ENCODE measurements at regions not wholly inside any gene's neighbourhood (a gene's known extent, or its start where the extent isn't known, plus 50 kb on each side); places are given as distances from the start of the nearest gene placed in this dataset.

GRCh38 chr6:11391934-11392777 lies 145.4 kb upstream of the TMEM170B start:
- TF ChIP-seq CTCF (IDR thresholded peaks at IDR 0.05; ENCODE audit: insufficient read depth, low read length, poor library complexity, severe bottlenecking): no peak
- Histone ChIP-seq H3K4me3 (ENCODE audit: low read depth, low read length) (no peak overlapping the region), H3K36me3 (ENCODE audit: control insufficient read depth, insufficient read depth, low read length) (no peaks in the 10 kb centered on the region), H3K27me3 (ENCODE audit: control insufficient read depth, insufficient read depth, low read length) (no peaks in the 10 kb centered on the region)
- DNase-seq (ENCODE audit: low read depth): no peak

- H3K4me3 ChIP-seq (ENCODE audit: low read depth, low read length): no peak overlapping the region
- no peaks in the 10 kb centered on the region for H3K36me3 ChIP-seq (ENCODE audit: control insufficient read depth, insufficient read depth, low read length)
- H3K27me3 ChIP-seq (ENCODE audit: control insufficient read depth, insufficient read depth, low read length): no peaks in the 10 kb centered on the region
- TF ChIP-seq CTCF (IDR thresholded peaks at IDR 0.05; ENCODE audit: insufficient read depth, low read length, poor library complexity, severe bottlenecking): no peak
- DNase-seq (ENCODE audit: low read depth): no peak
Observed at GRCh38 chr6:11389977-11390376, 147.6 kb upstream of the TMEM170B start.

GRCh38 chr6:11388983-11389944 lies 148.3 kb upstream of the TMEM170B start:
- no peak for DNase-seq (ENCODE audit: low read depth)
- no peak for TF ChIP-seq CTCF (IDR thresholded peaks at IDR 0.05; ENCODE audit: insufficient read depth, low read length, poor library complexity, severe bottlenecking)
- Histone ChIP-seq H3K4me3 (ENCODE audit: low read depth, low read length) (no peak overlapping the region), H3K36me3 (ENCODE audit: control insufficient read depth, insufficient read depth, low read length) (no peaks in the 10 kb centered on the region), H3K27me3 (ENCODE audit: control insufficient read depth, insufficient read depth, low read length) (no peaks in the 10 kb centered on the region)

GRCh38 chr6:11387707-11388430 lies 149.7 kb upstream of the TMEM170B start:
- DNase-seq (ENCODE audit: low read depth): no peak
- no peak for TF ChIP-seq CTCF (IDR thresholded peaks at IDR 0.05; ENCODE audit: insufficient read depth, low read length, poor library complexity, severe bottlenecking)
- Histone ChIP-seq H3K27me3 (ENCODE audit: control insufficient read depth, insufficient read depth, low read length) (no peaks in the 10 kb centered on the region), H3K4me3 (ENCODE audit: low read depth, low read length) (no peak overlapping the region), H3K36me3 (ENCODE audit: control insufficient read depth, insufficient read depth, low read length) (no peaks in the 10 kb centered on the region)

GRCh38 chr6:11386726-11387125 lies 150.8 kb upstream of the TMEM170B start:
- TF ChIP-seq CTCF (IDR thresholded peaks at IDR 0.05; ENCODE audit: insufficient read depth, low read length, poor library complexity, severe bottlenecking): no peak
- H3K27me3 ChIP-seq (ENCODE audit: control insufficient read depth, insufficient read depth, low read length): no peaks in the 10 kb centered on the region
- no peak overlapping the region for H3K4me3 ChIP-seq (ENCODE audit: low read depth, low read length)
- DNase-seq (ENCODE audit: low read depth): no peak
- H3K36me3 ChIP-seq (ENCODE audit: control insufficient read depth, insufficient read depth, low read length): no peaks in the 10 kb centered on the region
